Skeletal muscle satellite cell (primary cell): ENCODE measurements at regions not wholly inside any gene's neighbourhood (a gene's known extent, or its start where the extent isn't known, plus 50 kb on each side); places are given as distances from the start of the nearest gene placed in this dataset.

Source experiments
- H3K27me3 ChIP-seq: 2 replicates; pipeline ENCODE4 v1.7.0; 2013; ENCODE audit warnings: low read length; ENCODE audit not compliant: control insufficient read depth, insufficient read depth
- H3K36me3 ChIP-seq: 2 replicates; pipeline ENCODE4 v1.7.0; 2013; ENCODE audit warnings: mild to moderate bottlenecking, control low read depth, low read length; ENCODE audit not compliant: insufficient read depth
- H3K4me1 ChIP-seq: 2 replicates; pipeline ENCODE4 v1.7.0; 2013; ENCODE audit warnings: low read length; ENCODE audit not compliant: control insufficient read depth, insufficient read depth
- H3K4me2 ChIP-seq: 2 replicates; pipeline ENCODE4 v1.7.0; 2013; ENCODE audit warnings: mild to moderate bottlenecking, low read length
- H3K4me3 ChIP-seq: 2 replicates; pipeline ENCODE4 v1.7.0; 2013; ENCODE audit warnings: low read length
- H3K9ac ChIP-seq: 2 replicates; pipeline ENCODE4 v1.7.0; 2013; ENCODE audit warnings: mild to moderate bottlenecking, low read depth, low read length, moderate library complexity
- H3K9me3 ChIP-seq: replicated peaks from 2 replicates; pipeline ENCODE4 v1.7.0; 2013; ENCODE audit warnings: mild to moderate bottlenecking, control low read depth, low read length

GRCh38 chr9:129289883-129290282 is 111.8 kb upstream of the IER5L start:
- no peak overlapping the region for H3K9ac ChIP-seq
- peaks cover 13% of the 10 kb centered on the region for H3K27me3 ChIP-seq
- H3K4me1 ChIP-seq: no peaks in the 10 kb centered on the region
- H3K4me2 ChIP-seq: no peak overlapping the region
- H3K9me3 ChIP-seq: no peaks in the 10 kb centered on the region
- H3K36me3 ChIP-seq: no peaks in the 10 kb centered on the region
- no peak overlapping the region for H3K4me3 ChIP-seq

DNA sequence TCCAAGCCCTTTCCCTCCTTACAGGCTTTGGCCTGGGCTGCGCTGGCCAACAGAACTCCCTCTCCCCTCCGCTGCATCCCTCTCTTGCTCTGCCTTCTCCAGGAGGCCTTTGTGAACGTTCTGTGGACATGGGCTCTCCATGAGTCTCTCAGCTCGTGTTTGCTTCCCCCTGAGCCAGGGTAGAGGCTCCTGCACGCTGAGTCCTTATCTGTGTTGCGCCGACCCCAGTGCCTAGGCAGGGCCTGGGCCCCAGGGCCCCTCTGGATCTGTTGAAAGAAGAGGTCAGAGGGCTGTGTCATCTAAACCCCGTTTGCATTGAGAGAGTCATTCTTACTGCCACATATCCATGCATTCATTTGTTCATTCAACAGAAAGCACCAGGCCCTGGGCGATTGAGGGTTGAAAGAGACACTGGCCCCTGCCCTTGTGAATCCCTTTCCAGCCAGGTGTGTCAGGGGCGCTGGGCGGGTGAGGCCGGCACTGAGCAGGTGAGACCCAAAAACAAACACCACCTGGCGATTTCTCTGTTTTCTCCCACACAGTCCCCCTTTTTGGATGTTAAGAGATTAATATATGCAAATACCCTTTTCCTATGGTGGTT is 111.2 kb upstream of the IER5L start:
- peaks cover 13% of the 10 kb centered on the region for H3K27me3 ChIP-seq
- H3K4me1 ChIP-seq: no peaks in the 10 kb centered on the region
- no peak overlapping the region for H3K4me2 ChIP-seq
- no peak overlapping the region for H3K4me3 ChIP-seq
- no peaks in the 10 kb centered on the region for H3K36me3 ChIP-seq
- no peaks in the 10 kb centered on the region for H3K9me3 ChIP-seq
- H3K9ac ChIP-seq: no peak overlapping the region

- H3K4me1 ChIP-seq: no peaks in the 10 kb centered on the region
- H3K9me3 ChIP-seq: no peaks in the 10 kb centered on the region
- no peak overlapping the region for H3K4me2 ChIP-seq
- H3K36me3 ChIP-seq: no peaks in the 10 kb centered on the region
- no peak overlapping the region for H3K9ac ChIP-seq
- no peak overlapping the region for H3K4me3 ChIP-seq
- H3K27me3 ChIP-seq: peaks cover 13% of the 10 kb centered on the region
Observed at GRCh38 chr9:129287619-129288305, 109.7 kb upstream of the IER5L start.

DNA sequence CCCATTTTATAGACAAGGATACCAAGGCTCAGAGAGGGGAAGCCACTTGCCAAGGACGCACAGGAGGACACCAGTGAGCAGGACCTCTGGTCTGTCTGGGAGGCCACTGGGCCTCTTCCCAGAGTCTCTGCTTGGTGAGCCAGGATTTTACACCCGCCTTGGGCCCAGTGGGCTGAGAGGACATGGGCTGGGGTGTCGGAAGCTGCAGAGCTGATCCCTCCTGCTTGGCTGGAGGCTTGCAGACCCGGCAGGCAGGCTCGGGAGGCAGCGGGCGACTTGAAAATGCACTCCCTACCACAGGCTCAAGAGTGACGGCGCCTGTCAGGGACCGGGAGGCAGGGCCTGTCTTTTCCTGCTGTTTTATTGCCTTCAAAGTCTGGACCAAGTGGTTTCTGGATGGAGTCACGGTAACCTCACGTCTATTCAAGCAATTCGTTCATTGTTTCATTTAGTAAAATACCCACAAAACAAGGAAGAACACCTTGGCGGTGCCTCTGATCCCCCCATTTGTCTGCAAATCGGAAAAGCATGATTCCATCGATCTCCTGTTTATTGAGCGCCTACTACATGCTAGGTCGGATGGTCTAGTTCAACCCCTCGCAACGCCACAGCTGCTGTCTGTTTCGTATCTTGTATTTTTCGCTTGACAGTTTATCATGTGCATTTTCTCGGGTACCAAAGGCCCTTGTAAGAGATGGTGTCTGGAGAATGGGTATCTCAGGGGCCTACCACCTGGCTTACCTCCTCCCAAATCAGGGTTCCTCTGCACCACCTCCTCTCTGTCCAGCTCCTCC is 108.1 kb upstream of the IER5L start:
- no peaks in the 10 kb centered on the region for H3K4me1 ChIP-seq
- H3K27me3 ChIP-seq: peaks cover 11% of the 10 kb centered on the region
- H3K36me3 ChIP-seq: no peaks in the 10 kb centered on the region
- H3K9me3 ChIP-seq: no peaks in the 10 kb centered on the region
- no peak overlapping the region for H3K4me3 ChIP-seq
- no peak overlapping the region for H3K9ac ChIP-seq
- no peak overlapping the region for H3K4me2 ChIP-seq

- Histone ChIP-seq H3K9me3 (no peaks in the 10 kb centered on the region), H3K4me1 (no peaks in the 10 kb centered on the region), H3K36me3 (no peaks in the 10 kb centered on the region), H3K9ac (no peak overlapping the region), H3K4me2 (no peak overlapping the region), H3K4me3 (no peak overlapping the region), H3K27me3 (peaks cover 5% of the 10 kb centered on the region)
Observed at GRCh38 chr9:129285382-129285781, 107.3 kb upstream of the IER5L start.

- H3K9ac ChIP-seq: no peak overlapping the region
- no peak overlapping the region for H3K4me3 ChIP-seq
- H3K27me3 ChIP-seq: no peaks in the 10 kb centered on the region
- H3K4me2 ChIP-seq: no peak overlapping the region
- H3K9me3 ChIP-seq: no peaks in the 10 kb centered on the region
- no peaks in the 10 kb centered on the region for H3K36me3 ChIP-seq
- H3K4me1 ChIP-seq: no peaks in the 10 kb centered on the region
Observed at GRCh38 chr9:129284607-129285291, 106.7 kb upstream of the IER5L start.

- Histone ChIP-seq H3K9ac (no peak overlapping the region), H3K9me3 (no peaks in the 10 kb centered on the region), H3K4me3 (no peak overlapping the region)
Observed at GRCh38 chr9:129283705-129284606, 105.9 kb upstream of the IER5L start.

GRCh38 chr9:129283291-129283691 is 105.2 kb upstream of the IER5L start:
- Histone ChIP-seq H3K27me3 (no peaks in the 10 kb centered on the region), H3K9ac (no peak overlapping the region), H3K4me2 (no peak overlapping the region), H3K4me3 (no peak overlapping the region), H3K9me3 (no peaks in the 10 kb centered on the region), H3K4me1 (peaks cover 5% of the 10 kb centered on the region), H3K36me3 (no peaks in the 10 kb centered on the region)

More at GRCh38 chr9:129283705-129284606, 105.9 kb upstream of the IER5L start:
- Histone ChIP-seq H3K4me2 (no peak overlapping the region), H3K4me1 (no peaks in the 10 kb centered on the region), H3K36me3 (no peaks in the 10 kb centered on the region), H3K27me3 (no peaks in the 10 kb centered on the region)

- Histone ChIP-seq H3K4me3 (no peak overlapping the region), H3K27me3 (no peaks in the 10 kb centered on the region), H3K9ac (no peak overlapping the region), H3K36me3 (no peaks in the 10 kb centered on the region), H3K4me2 (no peak overlapping the region), H3K4me1 (peaks cover 10% of the 10 kb centered on the region), H3K9me3 (no peaks in the 10 kb centered on the region)
Observed at GRCh38 chr9:129282731-129283211, 104.7 kb upstream of the IER5L start.

DNA sequence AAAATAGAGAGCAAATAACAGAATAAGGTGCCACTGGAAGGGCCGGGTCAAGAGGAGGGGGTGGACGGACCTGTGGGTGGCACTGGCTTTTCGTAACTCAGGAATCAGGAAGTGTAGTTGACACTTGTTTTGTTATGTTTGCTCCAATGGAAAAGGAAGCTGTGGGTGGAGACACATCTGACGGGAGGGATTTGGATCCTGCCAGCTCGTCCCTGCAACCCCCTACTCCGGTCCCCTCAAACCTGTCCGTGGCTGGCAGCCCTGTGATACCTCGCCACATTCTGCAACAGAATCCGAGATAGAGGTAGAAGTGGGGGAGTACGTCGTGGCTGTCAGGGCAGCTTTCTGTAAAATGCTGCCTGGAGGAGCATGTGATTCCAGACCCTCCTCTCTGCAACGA is 104.2 kb upstream of the IER5L start:
- Histone ChIP-seq H3K9me3 (no peaks in the 10 kb centered on the region), H3K9ac (no peak overlapping the region), H3K4me3 (no peak overlapping the region), H3K36me3 (no peaks in the 10 kb centered on the region), H3K4me1 (peaks cover 11% of the 10 kb centered on the region), H3K4me2 (no peak overlapping the region), H3K27me3 (no peaks in the 10 kb centered on the region)
